ENCODE measurements at regions not wholly inside any gene's neighbourhood (a gene's known extent, or its start where the extent isn't known, plus 50 kb on each side); places are given as distances from the start of the nearest gene placed in this dataset.

DNA sequence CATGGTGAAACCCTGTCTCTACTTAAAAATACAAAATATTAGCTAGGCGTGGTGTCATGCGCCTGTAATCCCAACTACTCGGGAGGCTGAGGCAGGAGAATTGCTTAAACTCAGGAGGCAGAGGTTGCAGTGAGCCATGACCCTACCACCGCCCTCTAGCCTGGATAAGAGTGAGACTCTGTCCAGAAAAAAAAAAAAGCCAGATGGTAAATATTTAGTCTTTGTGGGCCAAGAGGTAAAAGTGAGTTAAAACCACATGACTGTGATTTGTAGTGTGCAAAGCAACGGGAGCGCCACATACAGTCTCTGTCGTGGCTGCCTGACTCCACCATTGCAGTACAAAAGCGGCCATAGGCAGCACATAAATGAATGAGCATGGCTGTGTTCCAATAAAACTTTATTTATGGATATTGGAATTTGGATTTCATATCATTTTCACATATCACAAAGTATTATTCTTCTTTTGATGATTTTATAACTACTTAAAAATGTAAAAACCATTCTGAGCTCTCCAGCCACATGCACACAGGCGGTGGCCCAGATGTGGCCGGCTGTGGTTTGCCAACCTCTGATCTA is 51.8 kb upstream of the CASZ1 start:
- DNase-seq (ENCODE audit: extremely low read depth, insufficient read length): no peak
- no peak overlapping the region for H3K4me3 ChIP-seq (replicated peaks; ENCODE audit: low read depth, low read length)
- TF ChIP-seq, protein P1, sequence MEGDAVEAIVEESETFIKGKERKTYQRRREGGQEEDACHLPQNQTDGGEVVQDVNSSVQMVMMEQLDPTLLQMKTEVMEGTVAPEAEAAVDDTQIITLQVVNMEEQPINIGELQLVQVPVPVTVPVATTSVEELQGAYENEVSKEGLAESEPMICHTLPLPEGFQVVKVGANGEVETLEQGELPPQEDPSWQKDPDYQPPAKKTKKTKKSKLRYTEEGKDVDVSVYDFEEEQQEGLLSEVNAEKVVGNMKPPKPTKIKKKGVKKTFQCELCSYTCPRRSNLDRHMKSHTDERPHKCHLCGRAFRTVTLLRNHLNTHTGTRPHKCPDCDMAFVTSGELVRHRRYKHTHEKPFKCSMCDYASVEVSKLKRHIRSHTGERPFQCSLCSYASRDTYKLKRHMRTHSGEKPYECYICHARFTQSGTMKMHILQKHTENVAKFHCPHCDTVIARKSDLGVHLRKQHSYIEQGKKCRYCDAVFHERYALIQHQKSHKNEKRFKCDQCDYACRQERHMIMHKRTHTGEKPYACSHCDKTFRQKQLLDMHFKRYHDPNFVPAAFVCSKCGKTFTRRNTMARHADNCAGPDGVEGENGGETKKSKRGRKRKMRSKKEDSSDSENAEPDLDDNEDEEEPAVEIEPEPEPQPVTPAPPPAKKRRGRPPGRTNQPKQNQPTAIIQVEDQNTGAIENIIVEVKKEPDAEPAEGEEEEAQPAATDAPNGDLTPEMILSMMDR (IDR thresholded peaks at IDR 0.05; ENCODE audit: insufficient read depth, low read length, poor library complexity, severe bottlenecking): no peak

GRCh38 chr1:10850026-10850425 is 53.6 kb upstream of the CASZ1 start:
- TF ChIP-seq, protein P1 (IDR thresholded peaks at IDR 0.05; ENCODE audit: insufficient read depth, low read length, poor library complexity, severe bottlenecking): no peak
- Histone ChIP-seq H3K4me3 (replicated peaks; ENCODE audit: low read depth, low read length) (no peak overlapping the region), H3K27me3 (replicated peaks; ENCODE audit: control insufficient read depth, insufficient read depth, low read length) (no peaks in the 10 kb centered on the region; the same call in 1 of the 2 replicates), H3K36me3 (ENCODE audit: control insufficient read depth, insufficient read depth, low read length) (no peaks in the 10 kb centered on the region)
- no peak for DNase-seq (ENCODE audit: extremely low read depth, insufficient read length)

More for the DNA sequence above, 51.8 kb upstream of the CASZ1 start:
- Histone ChIP-seq H3K27me3 (replicated peaks; ENCODE audit: control insufficient read depth, insufficient read depth, low read length) (no peaks in the 10 kb centered on the region; the same call in 1 of the 2 replicates), H3K36me3 (ENCODE audit: control insufficient read depth, insufficient read depth, low read length) (no peaks in the 10 kb centered on the region)

DNA sequence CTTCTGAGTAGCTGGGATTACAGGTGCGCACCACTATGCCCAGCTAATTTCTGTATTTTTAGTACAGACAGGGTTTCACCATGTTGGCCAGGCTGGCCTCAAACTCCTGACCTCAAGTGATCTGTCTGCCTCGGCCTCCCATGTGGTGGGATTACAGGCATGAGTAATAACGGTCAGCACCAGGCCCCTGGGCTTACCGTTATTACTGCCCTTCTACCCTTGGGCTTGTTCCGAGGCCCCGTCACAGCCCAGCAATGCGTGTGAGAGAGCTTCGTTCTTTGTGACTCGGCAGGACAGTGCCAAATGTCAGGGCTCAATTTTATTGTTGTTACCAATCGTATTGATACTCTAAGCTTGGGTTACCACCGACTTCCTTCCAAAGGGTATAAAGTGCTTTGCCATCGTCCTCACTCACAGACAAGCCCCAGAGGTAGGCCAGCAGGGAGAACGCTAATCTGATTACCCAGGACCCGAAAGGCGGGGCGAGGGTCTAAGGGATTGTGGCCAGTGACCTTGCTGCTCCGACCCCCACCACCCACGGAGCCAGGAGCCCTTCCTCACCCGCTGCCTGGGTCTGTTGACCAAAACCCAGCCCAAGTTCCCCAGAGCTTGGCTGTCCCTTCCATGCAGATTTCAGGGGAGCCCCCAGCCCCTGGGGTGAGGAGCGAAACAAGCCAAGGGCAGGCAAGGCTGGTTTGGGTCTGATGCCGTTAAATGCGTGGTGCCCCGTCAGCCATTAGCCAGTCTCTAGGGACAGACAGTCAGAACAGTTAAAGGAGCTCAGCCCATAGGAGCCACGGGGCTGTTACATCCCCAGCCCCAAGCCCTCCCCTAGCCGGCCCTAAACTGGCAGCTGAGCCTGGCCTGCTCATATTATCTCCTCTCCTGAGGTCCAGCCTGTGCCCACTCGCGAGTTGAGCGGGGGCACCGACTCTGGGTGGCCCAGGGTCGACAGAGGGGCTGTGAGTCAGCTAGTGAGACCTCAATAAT is 54.9 kb upstream of the CASZ1 start:
- TF ChIP-seq, protein P1 (IDR thresholded peaks at IDR 0.05; ENCODE audit: insufficient read depth, low read length, poor library complexity, severe bottlenecking): no peak
- Histone ChIP-seq H3K36me3 (ENCODE audit: control insufficient read depth, insufficient read depth, low read length) (no peaks in the 10 kb centered on the region), H3K4me3 (replicated peaks; ENCODE audit: low read depth, low read length) (no peak overlapping the region), H3K27me3 (replicated peaks; ENCODE audit: control insufficient read depth, insufficient read depth, low read length) (no peaks in the 10 kb centered on the region; the same call in 1 of the 2 replicates)
- no peak for DNase-seq (ENCODE audit: extremely low read depth, insufficient read length)

- TF ChIP-seq, protein P1 (IDR thresholded peaks at IDR 0.05; ENCODE audit: insufficient read depth, low read length, poor library complexity, severe bottlenecking): no peak
- no peak for DNase-seq (ENCODE audit: extremely low read depth, insufficient read length)
- Histone ChIP-seq H3K4me3 (replicated peaks; ENCODE audit: low read depth, low read length) (no peak overlapping the region), H3K36me3 (ENCODE audit: control insufficient read depth, insufficient read depth, low read length) (no peaks in the 10 kb centered on the region), H3K27me3 (replicated peaks; ENCODE audit: control insufficient read depth, insufficient read depth, low read length) (no peaks in the 10 kb centered on the region; the same call in 1 of the 2 replicates)
These were observed 55.6 kb upstream of the CASZ1 start for GRCh38 chr1:10852018-10852417.

GRCh38 chr1:10852486-10852885 is 56.0 kb upstream of the CASZ1 start:
- DNase-seq (ENCODE audit: extremely low read depth, insufficient read length): no peak
- Histone ChIP-seq H3K4me3 (replicated peaks; ENCODE audit: low read depth, low read length) (no peak overlapping the region), H3K36me3 (ENCODE audit: control insufficient read depth, insufficient read depth, low read length) (no peaks in the 10 kb centered on the region), H3K27me3 (replicated peaks; ENCODE audit: control insufficient read depth, insufficient read depth, low read length) (no peaks in the 10 kb centered on the region; the same call in 1 of the 2 replicates)
- TF ChIP-seq, protein P1 (IDR thresholded peaks at IDR 0.05; ENCODE audit: insufficient read depth, low read length, poor library complexity, severe bottlenecking): no peak
